HG03095 (cell line): ENCODE measurements at regions not wholly inside any gene's neighbourhood (a gene's known extent, or its start where the extent isn't known, plus 50 kb on each side); places are given as distances from the start of the nearest gene placed in this dataset.

ENCODE experiments used
- ATAC-seq: cut with Tn5 transposase; IDR thresholded peaks from one replicate; pipeline ENCODE4 v1.9.1; 2021; ENCODE audit warnings: moderate library complexity; ENCODE audit not compliant: unreplicated experiment

- peak; percentile 97 for ATAC-seq
These were observed 535.6 kb downstream of the INSC start for GRCh38 chr11:15650105-15650938.

GRCh38 chr11:15651033-15651432 is 536.3 kb downstream of the INSC start:
- no peak for ATAC-seq

GRCh38 chr11:15651816-15652215 is 537.1 kb downstream of the INSC start:
- ATAC-seq = no peak

- no peak for ATAC-seq
These were observed 538.5 kb downstream of the INSC start for GRCh38 chr11:15653191-15653710.

- ATAC-seq = no peak
These were observed 539.7 kb downstream of the INSC start for GRCh38 chr11:15654451-15654850.

GRCh38 chr11:15655552-15655951 is 540.8 kb downstream of the INSC start:
- no peak for ATAC-seq

- no peak for ATAC-seq
These were observed 542.5 kb downstream of the INSC start for GRCh38 chr11:15657264-15657663.

- ATAC-seq = no peak
These were observed 545.8 kb downstream of the INSC start for GRCh38 chr11:15660496-15660895.

- no peak for ATAC-seq
These were observed 547.6 kb downstream of the INSC start for GRCh38 chr11:15662285-15662684.

GRCh38 chr11:15663777-15664218 is 549.1 kb downstream of the INSC start:
- no peak for ATAC-seq

- ATAC-seq = no peak
These were observed 550.7 kb downstream of the INSC start for GRCh38 chr11:15665368-15665871.

GRCh38 chr11:15667127-15667725 is 552.5 kb downstream of the INSC start:
- no peak for ATAC-seq

GRCh38 chr11:15668718-15669117 is 554.0 kb downstream of the INSC start:
- no peak for ATAC-seq

GRCh38 chr11:15670520-15671070 is 555.9 kb downstream of the INSC start:
- ATAC-seq = no peak

GRCh38 chr11:15671216-15671615 is 556.5 kb downstream of the INSC start:
- ATAC-seq = no peak

GRCh38 chr11:15672825-15673224 is 558.1 kb downstream of the INSC start:
- ATAC-seq = no peak

GRCh38 chr11:15673408-15673831 is 558.7 kb downstream of the INSC start:
- no peak for ATAC-seq

GRCh38 chr11:15674756-15675155 is 560.0 kb downstream of the INSC start:
- ATAC-seq = no peak

- no peak for ATAC-seq
These were observed 561.0 kb downstream of the INSC start for GRCh38 chr11:15675683-15676082.

- ATAC-seq = no peak
These were observed 562.5 kb downstream of the INSC start for GRCh38 chr11:15677181-15677580.

- ATAC-seq = no peak
These were observed 568.8 kb downstream of the INSC start for GRCh38 chr11:15683528-15683927.

GRCh38 chr11:15685306-15685705 is 570.6 kb downstream of the INSC start:
- no peak for ATAC-seq
